PC-9 (cell line): ENCODE measurements at regions not wholly inside any gene's neighbourhood (a gene's known extent, or its start where the extent isn't known, plus 50 kb on each side); places are given as distances from the start of the nearest gene placed in this dataset.

Experiments used
- BruUV-seq: library from RNA; stranded (reverse); fragments of 400-500 nt; replicated peaks from 2 replicates; lab custom pipeline; 2021; lab: Mats Ljungman, UMichigan
- CTCF ChIA-PET: fragments of 300-600 bp; sonication (Branson Sonifier 250); formaldehyde crosslinking; loops from one replicate; lab custom pipeline; 2022; ENCODE audit warnings: antibody characterized with exemption; lab: Charles Lee
- POLR2A ChIA-PET: fragments of 300-600 bp; sonication (Branson Sonifier 250); formaldehyde crosslinking; loops from one replicate; lab custom pipeline; 2022; ENCODE audit warnings: antibody characterized with exemption; ENCODE audit not compliant: unreplicated experiment; lab: Charles Lee
- DNase-seq, 2 experiments: peaks; one replicate each; pipeline versions ENCODE4 v3.0.0 to v3.0.0-alpha.2; 2015 to 2022; ENCODE audit warnings: mixed read lengths in 1 of 2
- H2AFZ ChIP-seq: fragments of 200-600 bp; sonication (generic); 2 replicates; pipeline ENCODE4 v1.8.1; 2017; ENCODE audit warnings: antibody characterized with exemption
- H3F3A ChIP-seq: fragments of 200-600 bp; sonication (generic); 2 replicates; pipeline ENCODE4 v1.8.1; 2017; ENCODE audit warnings: antibody characterized with exemption, mild to moderate bottlenecking, low read depth; ENCODE audit not compliant: insufficient read depth
- H3K27ac ChIP-seq: fragments of 200-600 bp; sonication (generic); 2 replicates; pipeline ENCODE4 v1.6.1; 2016; ENCODE audit warnings: mixed run types
- H3K27me3 ChIP-seq: fragments of 200-600 bp; sonication (generic); 2 replicates; pipeline ENCODE4 v1.6.1; 2016; ENCODE audit warnings: low read depth, mixed run types; ENCODE audit not compliant: insufficient read depth
- H3K36me3 ChIP-seq: fragments of 200-600 bp; sonication (generic); 2 replicates; pipeline ENCODE4 v1.6.1; 2016; ENCODE audit warnings: low read depth, mixed run types
- H3K4me1 ChIP-seq: fragments of 200-600 bp; sonication (generic); replicated peaks from 2 replicates; pipeline ENCODE4 v1.6.1; 2016; ENCODE audit warnings: mixed run types; ENCODE audit not compliant: insufficient read depth
- H3K4me2 ChIP-seq: fragments of 200-600 bp; sonication (generic); 2 replicates; pipeline ENCODE4 v1.6.1; 2017; ENCODE audit warnings: mixed run types
- H3K4me3 ChIP-seq: fragments of 200-600 bp; sonication (generic); 2 replicates; pipeline ENCODE4 v1.6.1; 2016; ENCODE audit warnings: mixed run types
- H3K79me2 ChIP-seq: fragments of 200-600 bp; sonication (generic); 2 replicates; pipeline ENCODE4 v1.6.1; 2017; ENCODE audit warnings: low read depth, mixed run types
- H3K9me2 ChIP-seq: fragments of 200-600 bp; sonication (generic); 2 replicates; pipeline ENCODE4 v1.8.1; 2017; ENCODE audit warnings: mild to moderate bottlenecking; ENCODE audit not compliant: insufficient read depth
- H3K9me3 ChIP-seq: fragments of 200-600 bp; sonication (generic); 2 replicates; pipeline ENCODE4 v1.8.1; 2016; ENCODE audit warnings: low read depth; ENCODE audit not compliant: insufficient read depth
- H4K20me1 ChIP-seq: fragments of 200-600 bp; sonication (generic); 2 replicates; pipeline ENCODE4 v1.8.1; 2017; ENCODE audit not compliant: insufficient read depth
- CTCF ChIP-seq: fragments of 200-600 bp; sonication (generic); conservative IDR thresholded peaks from 2 replicates; pipeline ENCODE4 v1.6.1; 2017; ENCODE audit warnings: mixed run types, antibody characterized with exemption, mild to moderate bottlenecking, moderate library complexity
- EZH2 ChIP-seq: fragments of 200-600 bp; sonication (generic); IDR thresholded peaks from 2 replicates; pipeline ENCODE4 v1.8.0; 2017; ENCODE audit warnings: antibody characterized with exemption, low read depth
- intact Hi-C: fragments of 100-400 bp; cut with micrococcal nuclease; formaldehyde crosslinking; loops from one replicate; pipeline ENCODE4 v1.10.0; 2022; ENCODE audit not compliant: unreplicated experiment

DNA sequence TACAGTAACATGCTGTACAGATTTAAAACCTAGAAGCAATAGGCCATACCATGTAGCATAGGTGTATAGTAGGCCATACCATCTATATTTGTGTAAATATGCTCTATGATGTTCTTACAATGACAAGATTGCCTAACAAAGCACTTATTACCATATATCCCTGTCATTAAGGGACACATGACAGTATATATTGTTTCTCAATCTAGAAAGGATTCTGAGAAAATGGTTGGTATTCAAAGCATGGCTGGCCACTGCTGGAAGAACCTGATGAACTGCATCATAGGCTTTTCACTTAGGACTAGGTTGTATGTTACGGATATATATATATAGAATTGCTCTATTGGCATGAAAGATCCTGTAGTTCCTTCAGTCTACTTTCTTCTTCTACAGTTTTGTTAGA lies 125.2 kb upstream of the SLC38A2 start:
- no peaks in the 10 kb centered on the region for H4K20me1 ChIP-seq
- no peak for TF ChIP-seq CTCF
- no peak for TF ChIP-seq EZH2
- no peak overlapping the region for H2AFZ ChIP-seq
- peaks cover 20% of the 10 kb centered on the region for H3F3A ChIP-seq
- no TSS peak for BruUV-seq
- DNase-seq = no peak
- no peaks in the 10 kb centered on the region for H3K79me2 ChIP-seq
- no peak overlapping the region for H3K4me2 ChIP-seq
- H3K36me3 ChIP-seq = no peaks in the 10 kb centered on the region
- no peak overlapping the region for H3K27ac ChIP-seq
- peaks cover 28% of the 10 kb centered on the region for H3K4me1 ChIP-seq
- no peaks in the 10 kb centered on the region for H3K9me2 ChIP-seq
- H3K9me3 ChIP-seq = peaks cover 15% of the 10 kb centered on the region; the same call in 1 of the 2 replicates
- CTCF ChIA-PET = no interaction called here
- intact Hi-C loops = no loop called here
- no peak overlapping the region for H3K4me3 ChIP-seq
- POLR2A ChIA-PET = no interaction called here
- no peaks in the 10 kb centered on the region for H3K27me3 ChIP-seq

GRCh38 chr12:46494424-46494823 lies 121.9 kb upstream of the SLC38A2 start:
- H3K27me3 ChIP-seq = no peaks in the 10 kb centered on the region
- no peak for TF ChIP-seq EZH2
- TF ChIP-seq CTCF = no peak
- no peaks in the 10 kb centered on the region for H3K36me3 ChIP-seq
- DNase-seq = peak in 1 of 2 experiments; percentile 78
- H3K4me2 ChIP-seq = peak overlapping the region; percentile 54
- 0 out of 2 replicates have a peak overlapping the region, but pooled peaks have one; percentile 6 for H3K4me3 ChIP-seq
- POLR2A ChIA-PET = interaction anchor here (0.5 to 0.7 kb wide), 2 partner anchors 112 to 667 kb away, joined by 4 to 8 read pairs; no protein-coding TSS in a partner anchor
- peaks cover 3% of the 10 kb centered on the region; the same call in 1 of the 2 replicates for H3K9me3 ChIP-seq
- CTCF ChIA-PET = interaction anchor here (0.6 kb wide), 1 partner anchor 370 kb away, joined by 4 read pairs; no protein-coding TSS in a partner anchor
- no peaks in the 10 kb centered on the region for H3K9me2 ChIP-seq
- intact Hi-C loops = loop anchor here (1.0 to 2.0 kb wide), 2 partner anchors 54 to 110 kb away; no protein-coding TSS in a partner anchor
- H4K20me1 ChIP-seq = no peaks in the 10 kb centered on the region
- peak overlapping the region; percentile 81 for H3K27ac ChIP-seq
- 0 out of 2 replicates have a peak overlapping the region, but pooled peaks have one; percentile 15 for H2AFZ ChIP-seq
- H3K4me1 ChIP-seq = peaks cover 47% of the 10 kb centered on the region
- H3K79me2 ChIP-seq = no peaks in the 10 kb centered on the region
- BruUV-seq = no TSS peak
- H3F3A ChIP-seq = peaks cover 30% of the 10 kb centered on the region

DNA sequence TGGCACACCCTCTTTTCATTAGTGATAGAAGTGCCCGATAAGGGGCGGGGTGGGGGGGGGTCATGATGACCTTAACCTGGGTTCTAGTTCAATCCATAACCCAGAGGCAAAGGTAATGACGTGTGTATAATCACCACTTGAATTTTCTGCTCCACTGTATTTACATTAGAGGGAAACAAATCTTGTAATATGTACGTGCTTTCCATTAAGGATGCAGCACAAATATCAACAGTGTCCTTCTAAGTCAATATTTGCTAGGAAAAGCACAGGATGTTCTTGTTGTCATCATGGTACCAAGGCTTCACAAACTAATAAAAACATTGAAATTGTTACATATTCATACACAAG lies 121.2 kb upstream of the SLC38A2 start:
- H3K4me2 ChIP-seq = peak overlapping the region; percentile 54
- 0 out of 2 replicates have a peak overlapping the region, but pooled peaks have one; percentile 6 for H3K4me3 ChIP-seq
- no peak for DNase-seq
- no peak overlapping the region for H2AFZ ChIP-seq
- no peaks in the 10 kb centered on the region for H3K9me2 ChIP-seq
- H3K9me3 ChIP-seq = no peaks in the 10 kb centered on the region
- peak overlapping the region; percentile 81 for H3K27ac ChIP-seq
- intact Hi-C loops = loop anchor here (1.0 to 2.0 kb wide), 4 partner anchors 54 to 167 kb away; no protein-coding TSS in a partner anchor
- no TSS peak for BruUV-seq
- no peaks in the 10 kb centered on the region for H4K20me1 ChIP-seq
- peaks cover 47% of the 10 kb centered on the region for H3K4me1 ChIP-seq
- H3K36me3 ChIP-seq = no peaks in the 10 kb centered on the region
- H3K27me3 ChIP-seq = no peaks in the 10 kb centered on the region
- ChIA-PET CTCF (interaction anchor here (0.6 kb wide), 1 partner anchor 369 kb away, joined by 4 read pairs; no protein-coding TSS in a partner anchor), POLR2A (no interaction called here)
- H3K79me2 ChIP-seq = no peaks in the 10 kb centered on the region
- TF ChIP-seq EZH2 = no peak
- TF ChIP-seq CTCF = no peak
- H3F3A ChIP-seq = peaks cover 30% of the 10 kb centered on the region
